Peyer's patch (tissue), 4 donors: ENCODE measurements at regions not wholly inside any gene's neighbourhood (a gene's known extent, or its start where the extent isn't known, plus 50 kb on each side); places are given as distances from the start of the nearest gene placed in this dataset.

ENCODE experiments used
- POLR2A ChIP-seq, 2 donors: fragments of 450-650 bp; IDR thresholded peaks; one replicate each; pipeline ENCODE4 v1.5.1; 2017; ENCODE audit warnings: antibody characterized with exemption in 2 of 2, mild to moderate bottlenecking in 2 of 2, moderate library complexity in 2 of 2
- TF ChIP-seq, protein P1 (sequence below), 6 experiments: fragments of 450-650 bp in 4 of 6; fragments of 200-600 bp in 2 of 6; sonication (generic) in 1 of 6; IDR thresholded peaks; one replicate each; pipeline ENCODE4 v1.5.1; 2017 to 2019; ENCODE audit warnings: antibody characterized with exemption in 6 of 6, mild to moderate bottlenecking in 3 of 6, moderate library complexity in 1 of 6

GRCh38 chr20:20920433-20920832, 185.7 kb downstream of the LINC00237 start:
- no peak for TF ChIP-seq POLR2A (IDR thresholded peaks at IDR 0.05)
- TF ChIP-seq, protein P1, sequence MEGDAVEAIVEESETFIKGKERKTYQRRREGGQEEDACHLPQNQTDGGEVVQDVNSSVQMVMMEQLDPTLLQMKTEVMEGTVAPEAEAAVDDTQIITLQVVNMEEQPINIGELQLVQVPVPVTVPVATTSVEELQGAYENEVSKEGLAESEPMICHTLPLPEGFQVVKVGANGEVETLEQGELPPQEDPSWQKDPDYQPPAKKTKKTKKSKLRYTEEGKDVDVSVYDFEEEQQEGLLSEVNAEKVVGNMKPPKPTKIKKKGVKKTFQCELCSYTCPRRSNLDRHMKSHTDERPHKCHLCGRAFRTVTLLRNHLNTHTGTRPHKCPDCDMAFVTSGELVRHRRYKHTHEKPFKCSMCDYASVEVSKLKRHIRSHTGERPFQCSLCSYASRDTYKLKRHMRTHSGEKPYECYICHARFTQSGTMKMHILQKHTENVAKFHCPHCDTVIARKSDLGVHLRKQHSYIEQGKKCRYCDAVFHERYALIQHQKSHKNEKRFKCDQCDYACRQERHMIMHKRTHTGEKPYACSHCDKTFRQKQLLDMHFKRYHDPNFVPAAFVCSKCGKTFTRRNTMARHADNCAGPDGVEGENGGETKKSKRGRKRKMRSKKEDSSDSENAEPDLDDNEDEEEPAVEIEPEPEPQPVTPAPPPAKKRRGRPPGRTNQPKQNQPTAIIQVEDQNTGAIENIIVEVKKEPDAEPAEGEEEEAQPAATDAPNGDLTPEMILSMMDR (IDR thresholded peaks at IDR 0.05): no peak
